Neural crest cell (in vitro differentiated cells): ENCODE measurements at regions not wholly inside any gene's neighbourhood (a gene's known extent, or its start where the extent isn't known, plus 50 kb on each side); places are given as distances from the start of the nearest gene placed in this dataset.
"Not testable (repeated sequence)": the region's sequence is repeated elsewhere in the genome, so short reads cannot be mapped to it uniquely, and the experiment has no call there.

Source experiments
- DNase-seq: peaks from one replicate; pipeline ENCODE4 v3.0.0; 2021; ENCODE audit warnings: low read depth, mixed read lengths, low spot score
- H3K27ac Mint-ChIP-seq: one replicate; pipeline ENCODE4 v1.8.0; 2021; ENCODE audit warnings: mild to moderate bottlenecking, mixed read lengths; ENCODE audit not compliant: unreplicated experiment
- H3K27me3 Mint-ChIP-seq: 2 replicates; pipeline ENCODE4 v1.8.0; 2021; ENCODE audit warnings: low read depth, mild to moderate bottlenecking, mixed read lengths
- H3K36me3 Mint-ChIP-seq: 2 replicates; pipeline ENCODE4 v1.8.0; 2021; ENCODE audit warnings: low read depth, mild to moderate bottlenecking, mixed read lengths
- H3K4me1 Mint-ChIP-seq: 2 replicates; pipeline ENCODE4 v1.8.0; 2021; ENCODE audit warnings: mixed read lengths
- H3K4me3 Mint-ChIP-seq: one replicate; pipeline ENCODE4 v1.8.0; 2021; ENCODE audit warnings: mild to moderate bottlenecking, mixed read lengths
- H3K9me3 Mint-ChIP-seq: 2 replicates; pipeline ENCODE4 v1.8.0; 2021; ENCODE audit warnings: mixed read lengths
- TF ChIP-seq, protein P1 (sequence below): fragments of 200-600 bp; sonication (generic); conservative IDR thresholded peaks from 2 replicates; pipeline ENCODE4 v1.5.0; 2021; ENCODE audit warnings: antibody characterized with exemption, mild to moderate bottlenecking

DNA sequence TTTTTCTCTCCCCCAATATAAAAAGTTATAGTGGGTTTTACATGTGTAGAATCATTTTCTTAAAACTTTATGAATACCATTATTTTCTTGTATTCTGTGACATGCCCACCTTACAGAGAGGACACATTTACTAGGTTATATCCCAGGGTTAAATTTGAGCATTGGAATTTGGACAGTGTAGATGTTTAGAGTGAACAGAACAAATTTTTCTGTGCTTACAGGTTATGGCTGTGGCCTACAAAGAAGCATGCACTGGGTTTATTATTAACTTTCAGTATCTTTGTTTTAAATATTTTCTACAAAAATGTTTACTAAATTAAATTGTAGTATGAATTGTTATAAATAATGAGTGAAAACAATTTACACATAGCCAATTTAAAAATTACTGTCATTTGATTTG lies 51.3 kb upstream of the TRIM77 start:
- H3K27me3 Mint-ChIP-seq, DNase-seq, H3K27ac Mint-ChIP-seq, H3K4me3 Mint-ChIP-seq, H3K9me3 Mint-ChIP-seq, H3K36me3 Mint-ChIP-seq: not testable (repeated sequence)
- H3K4me1 Mint-ChIP-seq = peaks cover 21% of the 10 kb centered on the region

DNA sequence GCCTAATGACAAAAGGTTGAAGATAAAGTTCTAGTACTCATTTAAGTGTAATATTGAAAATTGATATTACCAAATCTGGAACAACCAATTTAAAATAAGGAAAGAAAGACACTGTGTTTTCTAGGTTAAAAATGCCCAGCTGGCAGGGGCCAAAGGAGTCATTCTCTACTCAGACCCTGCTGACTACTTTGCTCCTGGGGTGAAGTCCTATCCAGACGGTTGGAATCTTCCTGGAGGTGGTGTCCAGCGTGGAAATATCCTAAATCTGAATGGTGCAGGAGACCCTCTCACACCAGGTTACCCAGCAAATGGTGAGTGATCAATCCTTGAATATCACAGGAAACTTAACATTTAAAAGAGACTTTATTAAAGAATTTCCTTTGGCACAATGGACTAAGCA lies 50.7 kb upstream of the TRIM77 start:
- not testable (repeated sequence) for H3K36me3 Mint-ChIP-seq

DNA sequence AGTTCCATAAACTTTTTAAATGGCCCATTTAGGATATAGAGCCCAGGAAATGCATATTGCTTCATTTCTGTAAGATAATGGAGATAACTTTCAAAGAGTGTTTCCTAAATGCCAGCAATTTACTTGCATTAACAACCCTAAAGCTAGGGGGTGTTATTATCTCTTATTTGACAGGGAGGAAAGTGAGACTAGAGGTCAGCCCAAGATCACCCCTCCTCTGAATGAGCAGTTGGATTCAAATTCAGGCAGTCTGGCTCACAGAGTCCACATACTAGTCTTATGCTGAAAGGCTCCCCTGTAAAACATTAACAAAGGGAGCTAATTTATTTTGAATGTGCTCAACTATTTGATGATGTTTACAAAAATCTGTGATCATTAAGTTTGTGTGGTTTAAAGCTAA lies 49.9 kb upstream of the TRIM77 start:
- Mint-ChIP-seq H3K27me3 (no peaks in the 10 kb centered on the region), H3K4me3 (no peak overlapping the region), H3K36me3 (no peaks in the 10 kb centered on the region), H3K4me1 (peaks cover 9% of the 10 kb centered on the region), H3K9me3 (no peaks in the 10 kb centered on the region), H3K27ac (no peak overlapping the region)
- no peak for DNase-seq
- TF ChIP-seq, protein P1, sequence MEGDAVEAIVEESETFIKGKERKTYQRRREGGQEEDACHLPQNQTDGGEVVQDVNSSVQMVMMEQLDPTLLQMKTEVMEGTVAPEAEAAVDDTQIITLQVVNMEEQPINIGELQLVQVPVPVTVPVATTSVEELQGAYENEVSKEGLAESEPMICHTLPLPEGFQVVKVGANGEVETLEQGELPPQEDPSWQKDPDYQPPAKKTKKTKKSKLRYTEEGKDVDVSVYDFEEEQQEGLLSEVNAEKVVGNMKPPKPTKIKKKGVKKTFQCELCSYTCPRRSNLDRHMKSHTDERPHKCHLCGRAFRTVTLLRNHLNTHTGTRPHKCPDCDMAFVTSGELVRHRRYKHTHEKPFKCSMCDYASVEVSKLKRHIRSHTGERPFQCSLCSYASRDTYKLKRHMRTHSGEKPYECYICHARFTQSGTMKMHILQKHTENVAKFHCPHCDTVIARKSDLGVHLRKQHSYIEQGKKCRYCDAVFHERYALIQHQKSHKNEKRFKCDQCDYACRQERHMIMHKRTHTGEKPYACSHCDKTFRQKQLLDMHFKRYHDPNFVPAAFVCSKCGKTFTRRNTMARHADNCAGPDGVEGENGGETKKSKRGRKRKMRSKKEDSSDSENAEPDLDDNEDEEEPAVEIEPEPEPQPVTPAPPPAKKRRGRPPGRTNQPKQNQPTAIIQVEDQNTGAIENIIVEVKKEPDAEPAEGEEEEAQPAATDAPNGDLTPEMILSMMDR = no peak

More for the DNA sequence above, 50.7 kb upstream of the TRIM77 start:
- H3K27ac Mint-ChIP-seq, H3K9me3 Mint-ChIP-seq, H3K4me3 Mint-ChIP-seq, DNase-seq, H3K27me3 Mint-ChIP-seq: not testable (repeated sequence)
- H3K4me1 Mint-ChIP-seq = peaks cover 17% of the 10 kb centered on the region
